NT2/D1 (cell line): ENCODE measurements at regions not wholly inside any gene's neighbourhood (a gene's known extent, or its start where the extent isn't known, plus 50 kb on each side); places are given as distances from the start of the nearest gene placed in this dataset.

Experiments used
- SUZ12 ChIP-seq: IDR thresholded peaks from 2 replicates; pipeline ENCODE4 v1.6.1; 2011; ENCODE audit not compliant: insufficient read length, insufficient read depth; ENCODE audit errors: extremely low read depth
- YY1 ChIP-seq: IDR thresholded peaks from 2 replicates; pipeline ENCODE4 v1.6.1; 2011; ENCODE audit not compliant: insufficient read length, insufficient read depth
- ZNF274 ChIP-seq: IDR thresholded peaks from 2 replicates; pipeline ENCODE4 v1.6.1; 2011; ENCODE audit warnings: mild to moderate bottlenecking, low read depth, low read length

- TF ChIP-seq YY1 = no peak
- no peak for TF ChIP-seq SUZ12
- no peak for TF ChIP-seq ZNF274
Observed at GRCh38 chr4:156228676-156229075, 275.0 kb upstream of the CTSO start.
